ENCODE measurements at regions not wholly inside any gene's neighbourhood (a gene's known extent, or its start where the extent isn't known, plus 50 kb on each side); places are given as distances from the start of the nearest gene placed in this dataset.

- TF ChIP-seq CTCF (IDR thresholded peaks at IDR 0.05), result no peak
- TF ChIP-seq POLR2A (IDR thresholded peaks at IDR 0.05), result no peak
- TF ChIP-seq EP300 (IDR thresholded peaks at IDR 0.05), result no peak
Measured at GRCh38 chr7:41491308-41491707, 211.6 kb downstream of the INHBA start.

Measured in stomach (tissue), 4 donors.